Transverse colon (tissue), 4 donors: ENCODE measurements at regions not wholly inside any gene's neighbourhood (a gene's known extent, or its start where the extent isn't known, plus 50 kb on each side); places are given as distances from the start of the nearest gene placed in this dataset.

ENCODE experiments used
- DNase-seq: peaks from one replicate; pipeline ENCODE4 v3.0.0-alpha.2; 2019
- H3K27ac ChIP-seq, 4 donors: fragments of 200-600 bp; sonication (generic); 2 replicates each; pipeline ENCODE4 v1.5.1; 2016 to 2018; ENCODE audit warnings: inconsistent platforms in 4 of 4
- H3K27me3 ChIP-seq: fragments of 200-600 bp; sonication (generic); 2 replicates; pipeline ENCODE4 v1.5.1; 2017; ENCODE audit warnings: inconsistent platforms
- H3K36me3 ChIP-seq, 4 donors: fragments of 200-600 bp; sonication (generic); 2 replicates each; pipeline ENCODE4 v1.5.1; 2017 to 2019; ENCODE audit warnings: inconsistent platforms in 4 of 4
- H3K4me1 ChIP-seq, 4 donors: fragments of 200-600 bp; sonication (generic); 2 replicates each; pipeline ENCODE4 v1.5.1; 2017 to 2020; ENCODE audit warnings: inconsistent platforms in 4 of 4
- H3K4me3 ChIP-seq, 4 donors: fragments of 200-600 bp; sonication (generic); 1 replicate in 1 of 4; 2 replicates in 3 of 4; pipeline versions ENCODE4 v1.5.1 to v1.6.1; 2017 to 2019; ENCODE audit warnings: inconsistent platforms in 4 of 4
- H3K9me3 ChIP-seq, 2 donors: fragments of 200-600 bp; sonication (generic); 2 replicates each; pipeline ENCODE4 v1.5.1; 2017 to 2019; ENCODE audit warnings: inconsistent platforms in 2 of 2
- CTCF ChIP-seq, 5 experiments: fragments of 200-600 bp in 3 of 5; fragments of 450-650 bp in 2 of 5; sonication (generic) in 3 of 5; IDR thresholded peaks; 1 replicate in 2 of 5; 2 replicates in 3 of 5; pipeline ENCODE4 v1.5.1; 2016 to 2017; ENCODE audit warnings: antibody characterized with exemption in 5 of 5, inconsistent platforms in 3 of 5, mild to moderate bottlenecking in 2 of 5, moderate library complexity in 1 of 5
- EP300 ChIP-seq: sonication (generic); formaldehyde crosslinking; IDR thresholded peaks from one replicate; pipeline ENCODE4 v1.6.1; 2017; ENCODE audit warnings: antibody characterized with exemption, low read depth
- POLR2A ChIP-seq: fragments of 450-650 bp; IDR thresholded peaks from one replicate; pipeline ENCODE4 v1.6.1; 2016; ENCODE audit warnings: antibody characterized with exemption, mild to moderate bottlenecking, moderate library complexity
- POLR2AphosphoS5 ChIP-seq, 3 donors: sonication (generic); formaldehyde crosslinking; IDR thresholded peaks; one replicate each; pipeline ENCODE4 v1.6.1; 2016; ENCODE audit warnings: antibody characterized with exemption in 3 of 3
- WGBS, 2 donors: methylation state at CpG; one replicate each; pipeline ENCODE4 v1.1.5; 2018; ENCODE audit warnings: low coverage in 1 of 2; 5-methylcytosine and 5-hydroxymethylcytosine counted together
- in situ Hi-C, 4 donors: fragments of 200-750 bp; cut with MboI; loops; one replicate each; pipeline versions ENCODE4 v1.15.0 to v1.15.1; 2017; ENCODE audit warnings: low sequenced_read_pairs in 3 of 4, low pct_ligation_motif_present in 1 of 4, low pct_unique_long_range_greater_than_20kb in 1 of 4
- intact Hi-C: fragments of 100-400 bp; cut with DNase I; formaldehyde crosslinking; loops from one replicate; pipeline ENCODE4 v1.15.1; 2023; ENCODE audit warnings: low total_unique reads

GRCh38 chr2:72003796-72004195, 143.9 kb downstream of the CYP26B1 start:
- intact Hi-C loops (no loop called here), in situ Hi-C loops (no loop called here)
- Histone ChIP-seq H3K4me1 (no peaks in the 10 kb centered on the region), H3K9me3 (no peaks in the 10 kb centered on the region), H3K27ac (no peak overlapping the region), H3K27me3 (no peaks in the 10 kb centered on the region), H3K4me3 (no peak overlapping the region), H3K36me3 (no peaks in the 10 kb centered on the region)
- DNase-seq: no peak
- TF ChIP-seq POLR2AphosphoS5 (IDR thresholded peaks at IDR 0.05) (no peak), CTCF (IDR thresholded peaks at IDR 0.05) (no peak), EP300 (no peak), POLR2A (no peak)
- WGBS, 2 donors: 82% methylated on average over 3 of the region's 3 CpGs; no CpG with 5 or more reads in 1 of the 2 donors

- WGBS, 2 donors: 88% methylated on average over 8 of the region's 8 CpGs; no CpG with 5 or more reads in 1 of the 2 donors
Observed at GRCh38 chr2:72003124-72003523, 144.5 kb downstream of the CYP26B1 start.

GRCh38 chr2:72001937-72002690, 145.5 kb downstream of the CYP26B1 start:
- no peak for TF ChIP-seq CTCF (IDR thresholded peaks at IDR 0.05)
- TF ChIP-seq EP300: no peak
- no peak for TF ChIP-seq POLR2AphosphoS5 (IDR thresholded peaks at IDR 0.05)
- TF ChIP-seq POLR2A: no peak
- in situ Hi-C loops (no loop called here), intact Hi-C loops (no loop called here)
- Histone ChIP-seq H3K36me3 (no peaks in the 10 kb centered on the region), H3K27me3 (no peaks in the 10 kb centered on the region), H3K4me1 (no peaks in the 10 kb centered on the region), H3K27ac (no peak overlapping the region), H3K9me3 (no peaks in the 10 kb centered on the region), H3K4me3 (no peak overlapping the region)
- 52 to 61% methylated on average over 7 to 9 of the region's 9 CpGs for WGBS, 2 donors
- DNase-seq: no peak

More at GRCh38 chr2:72003124-72003523, 144.5 kb downstream of the CYP26B1 start:
- H3K27ac ChIP-seq: no peak overlapping the region
- TF ChIP-seq EP300: no peak
- H3K36me3 ChIP-seq: no peaks in the 10 kb centered on the region
- H3K9me3 ChIP-seq: no peaks in the 10 kb centered on the region
- H3K27me3 ChIP-seq: no peaks in the 10 kb centered on the region
- in situ Hi-C loops (no loop called here), intact Hi-C loops (no loop called here)
- no peak for DNase-seq
- no peaks in the 10 kb centered on the region for H3K4me1 ChIP-seq
- H3K4me3 ChIP-seq: no peak overlapping the region

- Histone ChIP-seq H3K4me1 (no peaks in the 10 kb centered on the region), H3K4me3 (no peak overlapping the region), H3K27ac (no peak overlapping the region), H3K9me3 (no peaks in the 10 kb centered on the region), H3K36me3 (no peaks in the 10 kb centered on the region), H3K27me3 (no peaks in the 10 kb centered on the region)
- no peak for DNase-seq
- intact Hi-C loops (no loop called here), in situ Hi-C loops (no loop called here)
- WGBS, 2 donors: 80 to 83% methylated on average over 4 to 7 of the region's 7 CpGs
- TF ChIP-seq CTCF (IDR thresholded peaks at IDR 0.05) (no peak), EP300 (no peak), POLR2AphosphoS5 (IDR thresholded peaks at IDR 0.05) (no peak), POLR2A (no peak)
Observed at GRCh38 chr2:72000110-72000509, 147.6 kb downstream of the CYP26B1 start.
